H1 (cell line): ENCODE measurements at regions not wholly inside any gene's neighbourhood (a gene's known extent, or its start where the extent isn't known, plus 50 kb on each side); places are given as distances from the start of the nearest gene placed in this dataset.
A peak's percentile ranks its signal among the peaks of the same experiment; 100 is the strongest.

Experiments used
- CTCF ChIA-PET: fragments of 300-600 bp; sonication (Branson Sonifier 250); formaldehyde crosslinking; loops from one replicate; lab custom pipeline; 2021; ENCODE audit not compliant: partially characterized antibody; lab: Charles Lee
- POLR2A ChIA-PET: fragments of 300-600 bp; sonication (Branson Sonifier 250); formaldehyde crosslinking; loops from one replicate; lab custom pipeline; 2021; ENCODE audit warnings: inconsistent platforms; ENCODE audit not compliant: partially characterized antibody; lab: Charles Lee
- DNase-seq, 2 experiments: peaks; one replicate each; pipeline versions ENCODE4 v3.0.0 to v3.0.0-alpha.2; 2010 to 2022; ENCODE audit warnings: low spot score in 2 of 2, low read depth in 1 of 2, mixed read lengths in 1 of 2
- FAIRE-seq: peaks from 2 replicates; lab custom pipeline; 2011; peaks lifted over from hg19 to GRCh38; lab: Jason Lieb, UNC
- H2AFZ ChIP-seq: 2 replicates; pipeline ENCODE4 v1.8.1; 2012; ENCODE audit warnings: low read length, inconsistent platforms
- H2AK5ac ChIP-seq: 2 replicates; pipeline ENCODE4 v1.6.1; 2013; ENCODE audit warnings: low read depth, low read length
- H2BK120ac ChIP-seq: replicated peaks from 2 replicates; pipeline ENCODE3; 2013; ENCODE audit warnings: low read depth, low read length, inconsistent platforms
- H2BK12ac ChIP-seq: 2 replicates; pipeline ENCODE4 v1.6.1; 2013; ENCODE audit warnings: low read depth, low read length
- H2BK15ac ChIP-seq: 2 replicates; pipeline ENCODE4 v1.6.1; 2013; ENCODE audit warnings: low read length
- H2BK20ac ChIP-seq: 2 replicates; pipeline ENCODE4 v1.6.1; 2013; ENCODE audit warnings: low read length
- H2BK5ac ChIP-seq: 2 replicates; pipeline ENCODE4 v1.6.1; 2013; ENCODE audit warnings: low read depth, low read length
- H3K14ac ChIP-seq: 2 replicates; pipeline ENCODE4 v1.6.1; 2013; ENCODE audit warnings: inconsistent platforms; ENCODE audit not compliant: insufficient read length
- H3K18ac ChIP-seq: 2 replicates; pipeline ENCODE4 v1.6.1; 2013; ENCODE audit warnings: low read length; ENCODE audit errors: extremely low read depth
- H3K23ac ChIP-seq: 2 replicates; pipeline ENCODE4 v1.6.1; 2013; ENCODE audit warnings: inconsistent platforms; ENCODE audit not compliant: insufficient read length
- H3K23me2 ChIP-seq: 2 replicates; pipeline ENCODE4 v1.6.1; 2013; ENCODE audit warnings: low read depth, low read length
- H3K27ac ChIP-seq: 2 replicates; pipeline ENCODE4 v1.6.1; 2011; ENCODE audit warnings: low read depth, low read length, inconsistent platforms
- H3K27me3 ChIP-seq, 4 experiments: replicated peaks in 1 of 4; 1 replicate in 1 of 4; 2 replicates in 3 of 4; pipeline versions ENCODE4 v1.6.1 to v1.8.1; 2011 to 2013; ENCODE audit warnings: low read length in 3 of 4, mild to moderate bottlenecking in 3 of 4, inconsistent platforms in 2 of 4, mixed read lengths in 2 of 4, moderate library complexity in 1 of 4; ENCODE audit not compliant: control insufficient read depth in 3 of 4, insufficient read depth in 3 of 4; ENCODE audit errors: extremely low read depth in 1 of 4
- H3K36me3 ChIP-seq, 4 experiments: 2 replicates each; pipeline versions ENCODE4 v1.6.1 to v1.8.1; 2011 to 2013; ENCODE audit warnings: mild to moderate bottlenecking in 4 of 4, low read length in 3 of 4, moderate library complexity in 2 of 4, control low read depth in 1 of 4, inconsistent platforms in 1 of 4; ENCODE audit not compliant: insufficient read depth in 4 of 4, control insufficient read depth in 2 of 4
- H3K4ac ChIP-seq: replicated peaks from 2 replicates; pipeline ENCODE3; 2013; ENCODE audit warnings: low read length, low read depth, mixed read lengths, inconsistent platforms; ENCODE audit not compliant: insufficient read length
- H3K4me1 ChIP-seq, 4 experiments: replicated peaks in 1 of 4; 1 replicate in 1 of 4; 2 replicates in 3 of 4; pipeline versions ENCODE4 v1.6.1 to v1.8.1; 2011 to 2013; ENCODE audit warnings: low read length in 3 of 4, inconsistent platforms in 2 of 4, mixed read lengths in 1 of 4; ENCODE audit not compliant: insufficient read depth in 4 of 4, control insufficient read depth in 3 of 4
- H3K4me2 ChIP-seq, 2 experiments: 2 replicates each; pipeline versions ENCODE4 v1.6.1 to v1.8.1; 2011 to 2013; ENCODE audit warnings: low read depth in 2 of 2, low read length in 2 of 2, control low read depth in 1 of 2, inconsistent platforms in 1 of 2, mild to moderate bottlenecking in 1 of 2; ENCODE audit not compliant: insufficient read depth in 1 of 2
- H3K4me3 ChIP-seq, 4 experiments: fragments of 200-600, 300-600 bp in 1 of 4; sonication (generic), shearing (Covaris generic), sonication (Bioruptor Twin) in 1 of 4; 2 replicates each; pipeline versions ENCODE4 v1.5.1 to v1.8.1; 2011 to 2016; ENCODE audit warnings: low read length in 4 of 4, low read depth in 3 of 4, control low read depth in 2 of 4, inconsistent platforms in 2 of 4, mild to moderate bottlenecking in 2 of 4, mixed read lengths in 1 of 4, moderate library complexity in 1 of 4; ENCODE audit not compliant: insufficient read depth in 2 of 4; ENCODE audit errors: extremely low read depth in 1 of 4
- H3K56ac ChIP-seq: replicated peaks from 2 replicates; pipeline ENCODE3; 2013; ENCODE audit warnings: low read depth, mild to moderate bottlenecking, mixed read lengths, low read length, inconsistent platforms; ENCODE audit not compliant: insufficient read length
- H3K79me1 ChIP-seq: 2 replicates; pipeline ENCODE4 v1.6.1; 2013; ENCODE audit warnings: low read depth, low read length, control low read depth
- H3K79me2 ChIP-seq, 2 experiments: 2 replicates each; pipeline versions ENCODE4 v1.6.1 to v1.8.1; 2012 to 2013; ENCODE audit warnings: low read length in 2 of 2, mild to moderate bottlenecking in 2 of 2, inconsistent platforms in 1 of 2; ENCODE audit not compliant: insufficient read depth in 2 of 2, control insufficient read depth in 1 of 2
- H3K9ac ChIP-seq, 4 experiments: replicated peaks in 1 of 4; 1 replicate in 1 of 4; 2 replicates in 3 of 4; pipeline versions ENCODE4 v1.6.1 to v1.8.1; 2011 to 2013; ENCODE audit warnings: low read depth in 3 of 4, low read length in 3 of 4, control low read depth in 2 of 4, mild to moderate bottlenecking in 2 of 4, moderate library complexity in 2 of 4, inconsistent platforms in 1 of 4; ENCODE audit errors: extremely low read depth in 1 of 4
- H3K9me3 ChIP-seq, 2 experiments: 2 replicates each; pipeline versions ENCODE4 v1.6.1 to v1.8.1; 2012 to 2013; ENCODE audit warnings: mild to moderate bottlenecking in 2 of 2, moderate library complexity in 2 of 2, control low read depth in 1 of 2, inconsistent platforms in 1 of 2, low read depth in 1 of 2, low read length in 1 of 2, mixed read lengths in 1 of 2; ENCODE audit not compliant: insufficient read depth in 2 of 2
- H4K20me1 ChIP-seq, 2 experiments: replicated peaks in 1 of 2; 2 replicates each; pipeline versions ENCODE3 to v1.8.1; 2011 to 2013; ENCODE audit warnings: inconsistent platforms in 2 of 2, low read length in 2 of 2, mild to moderate bottlenecking in 1 of 2; ENCODE audit not compliant: insufficient read depth in 2 of 2, control insufficient read depth in 1 of 2
- H4K5ac ChIP-seq: 2 replicates; pipeline ENCODE4 v1.6.1; 2013; ENCODE audit warnings: low read length, low read depth, mixed read lengths, inconsistent platforms; ENCODE audit not compliant: insufficient read length
- H4K8ac ChIP-seq: 2 replicates; pipeline ENCODE4 v1.8.0; 2013; ENCODE audit warnings: mild to moderate bottlenecking, moderate library complexity, low read length, inconsistent platforms; ENCODE audit not compliant: insufficient read depth; ENCODE audit errors: extremely low read depth
- H4K91ac ChIP-seq: replicated peaks from 2 replicates; pipeline ENCODE3; 2013; ENCODE audit warnings: low read length, mixed read lengths, inconsistent platforms; ENCODE audit not compliant: insufficient read length
- ASH2L ChIP-seq: fragments of 200-600, 300-600 bp; sonication (generic); IDR thresholded peaks from one replicate; pipeline ENCODE4 v1.7.1; 2017; ENCODE audit warnings: low read length
- CEBPB ChIP-seq: IDR thresholded peaks from 2 replicates; pipeline ENCODE4 v1.6.1; 2012; ENCODE audit warnings: low read depth, low read length
- CTCF ChIP-seq, 3 experiments: IDR thresholded peaks; 1 replicate in 2 of 3; 2 replicates in 1 of 3; pipeline versions ENCODE4 v1.5.1 to v1.6.1; 2011; ENCODE audit warnings: low read length in 3 of 3, mild to moderate bottlenecking in 3 of 3, inconsistent platforms in 2 of 3, low read depth in 1 of 3, moderate library complexity in 1 of 3; ENCODE audit not compliant: insufficient read depth in 1 of 3; ENCODE audit errors: control extremely low read depth in 1 of 3
- GABPA ChIP-seq: IDR thresholded peaks from 2 replicates; pipeline ENCODE4 v1.6.1; 2011; ENCODE audit warnings: mild to moderate bottlenecking, low read length, moderate library complexity, borderline replicate concordance; ENCODE audit not compliant: insufficient read depth
- JUND ChIP-seq: IDR thresholded peaks from 2 replicates; pipeline ENCODE4 v1.6.1; 2011; ENCODE audit warnings: mild to moderate bottlenecking, improper control_type of control experiment, low read length
- KDM5A ChIP-seq: fragments of 200-600 bp; IDR thresholded peaks from 2 replicates; pipeline ENCODE4 v1.7.1; 2012; ENCODE audit warnings: mild to moderate bottlenecking, low read length, inconsistent platforms, mixed read lengths
- NRF1 ChIP-seq: IDR thresholded peaks from 2 replicates; pipeline ENCODE4 v1.6.1; 2011; ENCODE audit warnings: mild to moderate bottlenecking, low read depth, low read length, improper control_type of control experiment
- RNF2 ChIP-seq: fragments of 200-900, 300-1000 bp; sonication (generic); IDR thresholded peaks from 2 replicates; pipeline ENCODE4 v1.7.1; 2016; ENCODE audit warnings: borderline replicate concordance, low read depth, mild to moderate bottlenecking, antibody characterized with exemption, low read length; ENCODE audit not compliant: poor library complexity, severe bottlenecking; ENCODE audit errors: missing control alignments
- RXRA ChIP-seq: IDR thresholded peaks from 2 replicates; pipeline ENCODE4 v1.6.1; 2011; ENCODE audit warnings: low read depth, mild to moderate bottlenecking, low read length, moderate library complexity; ENCODE audit not compliant: insufficient read depth
- SAP30 ChIP-seq: fragments of 300-600 bp; sonication (generic); IDR thresholded peaks from 2 replicates; pipeline ENCODE4 v1.7.1; 2012; ENCODE audit warnings: low read length, moderate library complexity, mild to moderate bottlenecking, inconsistent platforms; ENCODE audit not compliant: insufficient read depth, insufficient replicate concordance
- SP1 ChIP-seq: IDR thresholded peaks from 2 replicates; pipeline ENCODE4 v1.6.1; 2011; ENCODE audit warnings: low read depth, low read length
- YY1 ChIP-seq: IDR thresholded peaks from 2 replicates; pipeline ENCODE4 v1.6.1; 2011; ENCODE audit warnings: low read depth, mild to moderate bottlenecking, low read length
- WGBS, 2 experiments: shearing (Covaris generic) in 1 of 2; methylation state at CpG; one replicate each; pipeline versions ENCODE4 v1.1.6 to v1.1.7; 2013 to 2015; ENCODE audit warnings: low lambda C conversion rate in 2 of 2, mixed read lengths in 2 of 2, inconsistent platforms in 1 of 2, low coverage in 1 of 2, missing lambda C conversion rate in 1 of 2; ENCODE audit not compliant: insufficient replicate concordance in 2 of 2, insufficient coverage in 1 of 2, insufficient read length in 1 of 2; ENCODE audit errors: extremely low coverage in 1 of 2, missing lambda C conversion rate in 1 of 2; 5-methylcytosine and 5-hydroxymethylcytosine counted together

GRCh38 chr15:81789403-81789802, 256.4 kb downstream of the MEX3B start:
- H2BK20ac ChIP-seq: no peak overlapping the region
- H3K4me3 ChIP-seq: no peak overlapping the region
- POLR2A ChIA-PET: no interaction called here
- CTCF ChIA-PET: interaction anchor here (1.0 to 1.1 kb wide), 2 partner anchors 13 to 24 kb away, joined by 3 read pairs; no protein-coding TSS in a partner anchor
- H3K4me2 ChIP-seq: no peak overlapping the region
- FAIRE-seq (no peak), DNase-seq (peak in 1 of 2 experiments; percentile 27)
- no peaks in the 10 kb centered on the region for H3K23me2 ChIP-seq
- no peaks in the 10 kb centered on the region for H3K27me3 ChIP-seq
- peaks cover 0 to 15% of the 10 kb centered on the region in 2 experiments; a peak in 2 of 4 replicates for H3K79me2 ChIP-seq
- H2BK12ac ChIP-seq: no peak overlapping the region
- no peak overlapping the region for H3K27ac ChIP-seq
- H3K18ac ChIP-seq: no peak overlapping the region
- 88% methylated on average over 4 of the region's 4 CpGs; no CpG with 5 or more reads in 1 of the 2 experiments for WGBS, 2 experiments
- H2BK5ac ChIP-seq: no peak overlapping the region
- H4K5ac ChIP-seq: no peak overlapping the region
- H2BK120ac ChIP-seq: no peak overlapping the region
- H2BK15ac ChIP-seq: no peak overlapping the region
- H3K4ac ChIP-seq: no peak overlapping the region
- no peak overlapping the region for H2AK5ac ChIP-seq
- H3K56ac ChIP-seq: no peak overlapping the region
- no peak overlapping the region for H4K91ac ChIP-seq
- H4K8ac ChIP-seq: no peak overlapping the region
- peaks cover 2 to 3% of the 10 kb centered on the region in 2 experiments for H4K20me1 ChIP-seq
- H3K4me1 ChIP-seq: peaks cover 0 to 11% (median 8%) of the 10 kb centered on the region in 4 experiments; a peak in 4 of 7 replicates
- H3K14ac ChIP-seq: no peak overlapping the region
- H3K9ac ChIP-seq: no peak overlapping the region
- no peaks in the 10 kb centered on the region; the same call in 1 of the 2 replicates for H3K79me1 ChIP-seq
- H2AFZ ChIP-seq: no peak overlapping the region
- H3K36me3 ChIP-seq: peaks cover 0 to 5% (median 0%) of the 10 kb centered on the region in 4 experiments; a peak in 1 of 8 replicates
- H3K9me3 ChIP-seq: 0 out of 4 replicates have a peak, but pooled peaks cover 0 to 4% of the 10 kb centered on the region in 2 experiments
- no peak overlapping the region for H3K23ac ChIP-seq
- TF ChIP-seq SP1: no peak
- no peak for TF ChIP-seq KDM5A
- TF ChIP-seq JUND: no peak
- TF ChIP-seq CTCF (IDR thresholded peaks at IDR 0.05; ENCODE audit: control extremely low read depth in 1 of 3, insufficient read depth in 1 of 3, low read depth in 1 of 3, low read length in 3 of 3): no peak
- no peak for TF ChIP-seq RXRA
- no peak for TF ChIP-seq RNF2
- TF ChIP-seq GABPA: no peak
- no peak for TF ChIP-seq NRF1
- no peak for TF ChIP-seq YY1
- no peak for TF ChIP-seq SAP30
- TF ChIP-seq ASH2L: no peak
- TF ChIP-seq CEBPB: no peak
